Right cardiac atrium (tissue), 5 donors: ENCODE measurements at regions not wholly inside any gene's neighbourhood (a gene's known extent, or its start where the extent isn't known, plus 50 kb on each side); places are given as distances from the start of the nearest gene placed in this dataset.

ENCODE experiments used
- ATAC-seq, 2 donors: fragments of 200-7000 bp; cut with Tn5 transposase; one replicate each; pipeline versions ENCODE4 v1.8.0 to v1.9.1; 2020; ENCODE audit warnings: moderate library complexity in 2 of 2, mild to moderate bottlenecking in 1 of 2
- DNase-seq, 3 donors: peaks; one replicate each; pipeline ENCODE4 v3.0.0-alpha.2; 2020
- H3K27ac ChIP-seq: one replicate; pipeline ENCODE4 v1.5.1; 2013; ENCODE audit warnings: mild to moderate bottlenecking, low read length, control low read depth, moderate library complexity
- H3K27me3 ChIP-seq: one replicate; pipeline ENCODE4 v1.6.1; 2013; ENCODE audit not compliant: control insufficient read depth, insufficient read depth
- H3K4me1 ChIP-seq: one replicate; pipeline ENCODE4 v1.6.1; 2013; ENCODE audit warnings: low read length; ENCODE audit not compliant: control insufficient read depth, insufficient read depth
- H3K4me3 ChIP-seq: one replicate; pipeline ENCODE4 v1.5.1; 2013; ENCODE audit warnings: low read length, control low read depth
- H3K9me3 ChIP-seq: one replicate; pipeline ENCODE4 v1.6.1; 2013; ENCODE audit warnings: low read length; ENCODE audit not compliant: control insufficient read depth
- WGBS: extraction: QIAGEN DNeasy Blood & Tissue Kit; methylation state at CpG from one replicate; pipeline ENCODE4 v1.1.7; 2013; 5-methylcytosine and 5-hydroxymethylcytosine counted together
- intact Hi-C, 4 donors: fragments of 100-400 bp; cut with DNase I; formaldehyde crosslinking; loops; one replicate each; pipeline versions ENCODE4 v1.11.0 to v1.14.0; 2022 to 2023
- donor health status: healthy with polysubstance abuse.
- donor health status: DM: no; HTN: yes; CAD: no.
- donor health status: DM: no; HTN: no; CAD: no.
- donor health status: DM: no; HTN: yes; CAD: no; lungs with severe emphysema.
- donor health status: DM: yes; HTN: yes; CAD: no.

- ATAC-seq (no peak), DNase-seq (no peak)
- intact Hi-C loops, result no loop called here
- H3K27me3 ChIP-seq, result no peaks in the 10 kb centered on the region
- H3K9me3 ChIP-seq, result no peaks in the 10 kb centered on the region
- peaks cover 13% of the 10 kb centered on the region for H3K4me1 ChIP-seq
- H3K27ac ChIP-seq, result peak overlapping the region; percentile 69
- WGBS, result 83% methylated on average over 8 of the region's 8 CpGs
- H3K4me3 ChIP-seq, result no peak overlapping the region
Observed at GRCh38 chr2:42846026-42846425, 53.6 kb upstream of the HAAO start.

GRCh38 chr2:42844901-42845821 lies 52.8 kb upstream of the HAAO start:
- H3K4me3 ChIP-seq, result no peak overlapping the region
- ATAC-seq (peak; percentile 41 to 58), DNase-seq (peak in 2 of 3 donors; percentile 77 to 83)
- peak overlapping the region; percentile 69 for H3K27ac ChIP-seq
- 53% methylated on average over 20 of the region's 20 CpGs for WGBS
- H3K27me3 ChIP-seq, result no peaks in the 10 kb centered on the region
- H3K9me3 ChIP-seq, result no peaks in the 10 kb centered on the region
- intact Hi-C loops, result no loop called here
- peaks cover 13% of the 10 kb centered on the region for H3K4me1 ChIP-seq

- intact Hi-C loops, result no loop called here
- ATAC-seq (no peak), DNase-seq (peak in 1 of 3 donors; percentile 35)
- WGBS, result 94% methylated on average over 5 of the region's 5 CpGs
- Histone ChIP-seq H3K27ac (no peak overlapping the region), H3K4me1 (peaks cover 13% of the 10 kb centered on the region), H3K4me3 (no peak overlapping the region), H3K27me3 (no peaks in the 10 kb centered on the region), H3K9me3 (no peaks in the 10 kb centered on the region)
Observed at GRCh38 chr2:42844366-42844765, 52.0 kb upstream of the HAAO start.

GRCh38 chr2:42843611-42844010 lies 51.2 kb upstream of the HAAO start:
- ATAC-seq (no peak), DNase-seq (no peak)
- intact Hi-C loops, result no loop called here

GRCh38 chr2:42843131-42843530 lies 50.7 kb upstream of the HAAO start:
- 89% methylated on average over 6 of the region's 6 CpGs for WGBS
- Histone ChIP-seq H3K27me3 (no peaks in the 10 kb centered on the region), H3K27ac (no peak overlapping the region), H3K4me3 (no peak overlapping the region), H3K4me1 (peaks cover 13% of the 10 kb centered on the region), H3K9me3 (no peaks in the 10 kb centered on the region)
- ATAC-seq (no peak), DNase-seq (no peak)
- intact Hi-C loops, result no loop called here

More at GRCh38 chr2:42843611-42844010, 51.2 kb upstream of the HAAO start:
- H3K27ac ChIP-seq, result no peak overlapping the region
- no peaks in the 10 kb centered on the region for H3K9me3 ChIP-seq
- H3K27me3 ChIP-seq, result no peaks in the 10 kb centered on the region
- H3K4me3 ChIP-seq, result no peak overlapping the region
- peaks cover 13% of the 10 kb centered on the region for H3K4me1 ChIP-seq

- intact Hi-C loops, result no loop called here
- DNase-seq (no peak), ATAC-seq (no peak)
- Histone ChIP-seq H3K9me3 (no peaks in the 10 kb centered on the region), H3K27me3 (no peaks in the 10 kb centered on the region), H3K4me1 (peaks cover 9% of the 10 kb centered on the region), H3K27ac (no peak overlapping the region), H3K4me3 (no peak overlapping the region)
- WGBS, result 74% methylated on average over 4 of the region's 4 CpGs
Observed at GRCh38 chr2:42842466-42842865, 50.1 kb upstream of the HAAO start.
